Adrenal gland (tissue), 9 donors: ENCODE measurements at regions not wholly inside any gene's neighbourhood (a gene's known extent, or its start where the extent isn't known, plus 50 kb on each side); places are given as distances from the start of the nearest gene placed in this dataset.
"Not testable (repeated sequence)": the region's sequence is repeated elsewhere in the genome, so short reads cannot be mapped to it uniquely, and the experiment has no call there.

Source experiments
- DNase-seq, 7 donors: peaks; one replicate each; pipeline ENCODE4 v3.0.0-alpha.2; 2019 to 2020
- H3K27ac ChIP-seq, 5 donors: fragments of 200-600 bp; sonication (generic) in 4 of 5; 1 replicate in 3 of 5; 2 replicates in 2 of 5; pipeline versions ENCODE4 v1.5.1 to v1.8.0; 2016 to 2020; ENCODE audit warnings: mild to moderate bottlenecking in 1 of 5
- H3K27me3 ChIP-seq: fragments of 200-600 bp; 2 replicates; pipeline ENCODE4 v1.8.0; 2021
- H3K36me3 ChIP-seq, 2 donors: fragments of 200-600 bp; replicated peaks in 1 of 2; 1 replicate in 1 of 2; 2 replicates in 1 of 2; pipeline versions ENCODE4 v1.5.1 to v1.8.0; 2018 to 2022
- H3K4me1 ChIP-seq, 2 donors: fragments of 200-600 bp; replicated peaks in 1 of 2; 1 replicate in 1 of 2; 2 replicates in 1 of 2; pipeline versions ENCODE4 v1.5.1 to v1.8.0; 2018 to 2021
- H3K4me3 ChIP-seq, 4 donors: fragments of 200-600 bp; sonication (generic) in 3 of 4; one replicate each; pipeline ENCODE4 v1.5.1; 2016 to 2018
- H3K9me3 ChIP-seq, 3 donors: fragments of 200-600 bp; sonication (generic) in 1 of 3; replicated peaks in 1 of 3; 1 replicate in 2 of 3; 2 replicates in 1 of 3; pipeline versions ENCODE4 v1.5.1 to v1.8.0; 2016 to 2021
- WGBS, 4 donors: extraction: QIAGEN DNeasy Blood & Tissue Kit in 2 of 4; methylation state at CpG; one replicate each; pipeline versions ENCODE4 v1.1.5 to v1.1.7; 2013 to 2017; 5-methylcytosine and 5-hydroxymethylcytosine counted together
- intact Hi-C, 2 donors: fragments of 100-400 bp; cut with DNase I; formaldehyde crosslinking; loops; one replicate each; pipeline versions ENCODE4 v1.14.1 to v1.15.0; 2022 to 2023
- donor health status: healthy with polysubstance abuse.
- donor health status: Bipolar disorder and iron deficiency.
- donor health status: DM: yes; HTN: yes; CAD: no.
- donor health status: DM: no; HTN: no; CAD: no.
- donor health status: DM: no; HTN: no; CAD: no.

GRCh38 chr3:125838857-125839256 lies 130.1 kb upstream of the ROPN1B start:
- H3K27ac ChIP-seq, DNase-seq, intact Hi-C loops, H3K9me3 ChIP-seq, H3K4me1 ChIP-seq, H3K27me3 ChIP-seq, H3K36me3 ChIP-seq, H3K4me3 ChIP-seq: not testable (repeated sequence)
- 73 to 82% (median 80%) methylated on average over 5 of the region's 5 CpGs for WGBS, 4 donors

- H3K4me1 ChIP-seq, intact Hi-C loops, H3K36me3 ChIP-seq, H3K9me3 ChIP-seq, H3K4me3 ChIP-seq, H3K27me3 ChIP-seq, H3K27ac ChIP-seq, DNase-seq: not testable (repeated sequence)
- WGBS, 4 donors, result 87 to 100% (median 92%) methylated on average over 3 of the region's 3 CpGs
Observed at GRCh38 chr3:125840465-125840864, 128.5 kb upstream of the ROPN1B start.

- WGBS, 4 donors, result 88 to 94% (median 93%) methylated on average over 15 of the region's 15 CpGs
- H3K4me3 ChIP-seq, H3K27ac ChIP-seq, H3K9me3 ChIP-seq, H3K36me3 ChIP-seq, DNase-seq, intact Hi-C loops, H3K4me1 ChIP-seq, H3K27me3 ChIP-seq: not testable (repeated sequence)
Observed at GRCh38 chr3:125847966-125848365, 121.0 kb upstream of the ROPN1B start.

DNA sequence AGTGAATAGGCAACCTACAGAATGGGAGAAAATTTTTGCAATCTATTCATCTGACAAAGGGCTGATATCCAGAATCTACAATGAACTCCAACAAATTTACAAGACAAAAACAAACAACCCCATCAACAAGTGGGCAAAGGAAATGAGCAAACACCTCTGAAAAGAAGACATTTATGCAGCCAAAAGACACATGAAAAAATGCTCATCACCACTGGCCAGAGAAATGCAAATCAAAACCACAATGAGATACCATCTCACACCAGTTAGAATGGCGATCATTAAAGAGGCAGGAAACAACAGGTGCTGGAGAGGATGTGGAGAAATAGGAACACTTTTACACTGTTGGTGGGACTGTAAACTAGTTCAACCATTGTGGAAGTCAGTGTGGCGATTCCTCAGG lies 114.0 kb upstream of the ROPN1B start:
- H3K9me3 ChIP-seq, DNase-seq, H3K4me3 ChIP-seq, H3K4me1 ChIP-seq, intact Hi-C loops, H3K36me3 ChIP-seq, H3K27ac ChIP-seq, H3K27me3 ChIP-seq: not testable (repeated sequence)
- 76 to 87% (median 86%) methylated on average over 1 to 2 of the region's 2 CpGs for WGBS, 4 donors

DNA sequence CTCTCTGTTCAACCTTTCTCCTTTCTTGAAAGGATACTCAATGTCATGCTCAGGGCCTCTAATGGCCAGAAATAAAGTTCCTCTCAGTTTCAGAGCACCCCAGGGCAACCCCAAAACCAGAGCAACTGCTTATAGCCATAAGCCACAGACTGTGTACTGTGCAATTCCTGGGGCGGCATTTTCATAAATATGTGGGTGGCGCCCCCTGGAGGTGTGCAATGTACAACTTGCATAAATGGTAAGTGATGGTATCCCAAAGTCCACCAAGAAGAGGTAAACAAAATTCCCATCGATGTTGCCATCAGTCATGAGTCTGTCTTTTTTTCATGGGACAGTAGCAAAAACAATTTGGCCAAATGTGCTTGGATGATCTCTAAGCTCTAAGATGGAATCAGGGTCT lies 108.4 kb upstream of the ROPN1B start:
- H3K4me3 ChIP-seq, H3K36me3 ChIP-seq, H3K9me3 ChIP-seq, H3K27me3 ChIP-seq, H3K27ac ChIP-seq, H3K4me1 ChIP-seq, DNase-seq, intact Hi-C loops: not testable (repeated sequence)
- 81 to 96% (median 90%) methylated on average over 3 of the region's 3 CpGs for WGBS, 4 donors

DNA sequence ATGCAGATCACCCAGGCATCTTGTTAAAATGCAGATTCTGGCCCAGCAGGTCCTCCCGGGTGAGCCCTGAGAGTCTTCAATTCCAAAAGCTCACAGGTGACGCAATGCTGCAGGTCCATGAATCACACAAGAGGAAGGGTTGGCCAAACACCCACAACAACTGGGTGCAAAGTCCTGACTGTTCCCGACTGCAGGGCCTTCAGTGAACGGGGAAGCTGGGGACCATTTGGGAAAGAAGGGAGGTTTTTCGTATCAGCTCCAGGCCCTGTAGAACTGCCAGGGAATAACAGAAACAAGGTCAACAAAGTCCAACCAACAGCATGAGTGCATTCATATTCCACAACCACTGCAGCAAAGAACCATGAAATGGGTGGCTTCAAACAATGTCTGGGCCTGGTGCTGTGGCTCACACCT lies 106.1 kb upstream of the ROPN1B start:
- 76 to 86% (median 84%) methylated on average over 5 of the region's 5 CpGs for WGBS, 4 donors

GRCh38 chr3:125864532-125864931 lies 104.4 kb upstream of the ROPN1B start:
- WGBS, 4 donors, result 88 to 93% (median 91%) methylated on average over 4 of the region's 4 CpGs
- H3K27ac ChIP-seq, H3K36me3 ChIP-seq, DNase-seq, H3K27me3 ChIP-seq, H3K4me3 ChIP-seq, H3K9me3 ChIP-seq, H3K4me1 ChIP-seq, intact Hi-C loops: not testable (repeated sequence)

More for the DNA sequence above, 106.1 kb upstream of the ROPN1B start:
- H3K36me3 ChIP-seq, H3K9me3 ChIP-seq, intact Hi-C loops, H3K4me1 ChIP-seq, H3K27me3 ChIP-seq, H3K4me3 ChIP-seq, DNase-seq, H3K27ac ChIP-seq: not testable (repeated sequence)

- H3K4me3 ChIP-seq, H3K9me3 ChIP-seq, intact Hi-C loops, H3K4me1 ChIP-seq, H3K36me3 ChIP-seq, H3K27me3 ChIP-seq: not testable (repeated sequence)
- H3K27ac ChIP-seq, result peak overlapping the region in 2 of 5 donors; percentile 12 to 63
- DNase-seq, result peak; percentile 35 to 87 (median 76)
- 40 to 47% (median 43%) methylated on average over 5 to 12 of the region's 12 CpGs for WGBS, 4 donors
Observed at GRCh38 chr3:125886006-125886405, 83.0 kb upstream of the ROPN1B start.

- intact Hi-C loops, result not testable (repeated sequence)
Observed at GRCh38 chr3:125899181-125899580, 69.8 kb upstream of the ROPN1B start.

DNA sequence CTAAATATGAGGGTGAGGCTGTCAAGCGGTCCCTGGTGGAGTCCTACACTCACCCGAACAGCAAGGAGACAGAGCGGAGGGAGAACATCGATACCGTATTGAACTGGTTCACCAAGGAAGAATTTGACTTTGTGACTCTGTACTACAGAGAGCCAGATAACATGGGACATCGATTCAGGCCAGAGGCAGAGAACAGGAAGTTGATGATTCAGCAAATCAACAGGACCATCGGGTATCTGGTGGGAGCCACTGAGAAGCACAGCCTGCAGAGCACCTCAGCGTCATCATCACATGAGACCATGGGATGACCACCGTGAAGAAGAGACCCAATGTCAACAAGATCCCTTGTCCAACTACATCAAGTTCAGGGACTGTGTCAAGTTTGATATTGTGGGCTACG lies 67.5 kb upstream of the ROPN1B start:
- H3K4me1 ChIP-seq, H3K4me3 ChIP-seq, H3K36me3 ChIP-seq, H3K9me3 ChIP-seq, H3K27ac ChIP-seq, DNase-seq, intact Hi-C loops, H3K27me3 ChIP-seq: not testable (repeated sequence)
- WGBS, 4 donors, result 87 to 95% (median 90%) methylated on average over 10 of the region's 10 CpGs

More at GRCh38 chr3:125899181-125899580, 69.8 kb upstream of the ROPN1B start:
- not testable (repeated sequence) for H3K9me3 ChIP-seq, H3K27ac ChIP-seq, H3K4me3 ChIP-seq, H3K27me3 ChIP-seq, DNase-seq, H3K36me3 ChIP-seq, H3K4me1 ChIP-seq
- WGBS, 4 donors, result 79 to 89% (median 88%) methylated on average over 2 to 6 of the region's 6 CpGs

- WGBS, 4 donors, result 96 to 99% (median 97%) methylated on average over 20 to 29 of the region's 29 CpGs
- H3K4me3 ChIP-seq, H3K27ac ChIP-seq, H3K36me3 ChIP-seq, H3K27me3 ChIP-seq, DNase-seq, intact Hi-C loops, H3K9me3 ChIP-seq, H3K4me1 ChIP-seq: not testable (repeated sequence)
Observed at GRCh38 chr3:125903780-125904455, 65.1 kb upstream of the ROPN1B start.
